ENCODE measurements at regions not wholly inside any gene's neighbourhood (a gene's known extent, or its start where the extent isn't known, plus 50 kb on each side); places are given as distances from the start of the nearest gene placed in this dataset.
"Not testable (repeated sequence)": the region's sequence is repeated elsewhere in the genome, so short reads cannot be mapped to it uniquely, and the experiment has no call there.

GRCh38 chr4:118410138-118410537 lies 57.3 kb upstream of the PRSS12 start:
- Histone ChIP-seq H3K4me1 (ENCODE audit: control insufficient read depth in 2 of 2, insufficient read depth in 2 of 2, low read length in 2 of 2) (no peaks in the 10 kb centered on the region), H3K9ac (ENCODE audit: low read depth in 1 of 2, low read length in 2 of 2) (no peak overlapping the region), H3K9me3 (ENCODE audit: control insufficient read depth in 2 of 2, low read length in 2 of 2) (no peaks in the 10 kb centered on the region), H3K27me3 (ENCODE audit: control insufficient read depth in 2 of 2, insufficient read depth in 2 of 2, low read length in 2 of 2) (no peaks in the 10 kb centered on the region), H3K36me3 (ENCODE audit: control insufficient read depth in 2 of 2, insufficient read depth in 2 of 2, low read length in 2 of 2) (no peaks in the 10 kb centered on the region), H3K4me3 (ENCODE audit: low read length in 2 of 2) (no peak overlapping the region), H3K27ac (ENCODE audit: low read depth in 2 of 2, low read length in 2 of 2) (no peak overlapping the region)

GRCh38 chr4:118417325-118417724 lies 64.5 kb upstream of the PRSS12 start:
- Histone ChIP-seq H3K27ac (ENCODE audit: low read depth in 2 of 2, low read length in 2 of 2) (no peak overlapping the region), H3K36me3 (ENCODE audit: control insufficient read depth in 2 of 2, insufficient read depth in 2 of 2, low read length in 2 of 2) (no peaks in the 10 kb centered on the region), H3K9me3 (ENCODE audit: control insufficient read depth in 2 of 2, low read length in 2 of 2) (no peaks in the 10 kb centered on the region), H3K27me3 (ENCODE audit: control insufficient read depth in 2 of 2, insufficient read depth in 2 of 2, low read length in 2 of 2) (no peaks in the 10 kb centered on the region), H3K4me3 (ENCODE audit: low read length in 2 of 2) (no peak overlapping the region), H3K4me1 (ENCODE audit: control insufficient read depth in 2 of 2, insufficient read depth in 2 of 2, low read length in 2 of 2) (no peaks in the 10 kb centered on the region), H3K9ac (ENCODE audit: low read depth in 1 of 2, low read length in 2 of 2) (no peak overlapping the region)

- not testable (repeated sequence) for H3K27ac ChIP-seq (ENCODE audit: low read depth in 2 of 2, low read length in 2 of 2); H3K4me1 ChIP-seq (ENCODE audit: control insufficient read depth in 2 of 2, insufficient read depth in 2 of 2, low read length in 2 of 2); H3K9ac ChIP-seq (ENCODE audit: low read depth in 1 of 2, low read length in 2 of 2); H3K27me3 ChIP-seq (ENCODE audit: control insufficient read depth in 2 of 2, insufficient read depth in 2 of 2, low read length in 2 of 2); H3K9me3 ChIP-seq (ENCODE audit: control insufficient read depth in 2 of 2, low read length in 2 of 2); H3K4me3 ChIP-seq (ENCODE audit: low read length in 2 of 2); H3K36me3 ChIP-seq (ENCODE audit: control insufficient read depth in 2 of 2, insufficient read depth in 2 of 2, low read length in 2 of 2)
These were observed 65.0 kb upstream of the PRSS12 start for GRCh38 chr4:118417800-118418199.

GRCh38 chr4:118418396-118418795 lies 65.6 kb upstream of the PRSS12 start:
- H3K4me1 ChIP-seq (ENCODE audit: control insufficient read depth in 2 of 2, insufficient read depth in 2 of 2, low read length in 2 of 2); H3K36me3 ChIP-seq (ENCODE audit: control insufficient read depth in 2 of 2, insufficient read depth in 2 of 2, low read length in 2 of 2); H3K9me3 ChIP-seq (ENCODE audit: control insufficient read depth in 2 of 2, low read length in 2 of 2); H3K27me3 ChIP-seq (ENCODE audit: control insufficient read depth in 2 of 2, insufficient read depth in 2 of 2, low read length in 2 of 2); H3K4me3 ChIP-seq (ENCODE audit: low read length in 2 of 2); H3K27ac ChIP-seq (ENCODE audit: low read depth in 2 of 2, low read length in 2 of 2); H3K9ac ChIP-seq (ENCODE audit: low read depth in 1 of 2, low read length in 2 of 2): not testable (repeated sequence)

- not testable (repeated sequence) for H3K4me1 ChIP-seq (ENCODE audit: control insufficient read depth in 2 of 2, insufficient read depth in 2 of 2, low read length in 2 of 2); H3K9me3 ChIP-seq (ENCODE audit: control insufficient read depth in 2 of 2, low read length in 2 of 2); H3K4me3 ChIP-seq (ENCODE audit: low read length in 2 of 2); H3K27ac ChIP-seq (ENCODE audit: low read depth in 2 of 2, low read length in 2 of 2); H3K36me3 ChIP-seq (ENCODE audit: control insufficient read depth in 2 of 2, insufficient read depth in 2 of 2, low read length in 2 of 2); H3K9ac ChIP-seq (ENCODE audit: low read depth in 1 of 2, low read length in 2 of 2); H3K27me3 ChIP-seq (ENCODE audit: control insufficient read depth in 2 of 2, insufficient read depth in 2 of 2, low read length in 2 of 2)
These were observed 66.8 kb upstream of the PRSS12 start for GRCh38 chr4:118419626-118420025.

GRCh38 chr4:118424062-118424461 lies 71.3 kb upstream of the PRSS12 start:
- not testable (repeated sequence) for H3K4me3 ChIP-seq (ENCODE audit: low read length in 2 of 2); H3K36me3 ChIP-seq (ENCODE audit: control insufficient read depth in 2 of 2, insufficient read depth in 2 of 2, low read length in 2 of 2); H3K4me1 ChIP-seq (ENCODE audit: control insufficient read depth in 2 of 2, insufficient read depth in 2 of 2, low read length in 2 of 2); H3K9ac ChIP-seq (ENCODE audit: low read depth in 1 of 2, low read length in 2 of 2); H3K27ac ChIP-seq (ENCODE audit: low read depth in 2 of 2, low read length in 2 of 2); H3K27me3 ChIP-seq (ENCODE audit: control insufficient read depth in 2 of 2, insufficient read depth in 2 of 2, low read length in 2 of 2); H3K9me3 ChIP-seq (ENCODE audit: control insufficient read depth in 2 of 2, low read length in 2 of 2)

- not testable (repeated sequence) for H3K27me3 ChIP-seq (ENCODE audit: control insufficient read depth in 2 of 2, insufficient read depth in 2 of 2, low read length in 2 of 2); H3K4me1 ChIP-seq (ENCODE audit: control insufficient read depth in 2 of 2, insufficient read depth in 2 of 2, low read length in 2 of 2); H3K36me3 ChIP-seq (ENCODE audit: control insufficient read depth in 2 of 2, insufficient read depth in 2 of 2, low read length in 2 of 2); H3K9ac ChIP-seq (ENCODE audit: low read depth in 1 of 2, low read length in 2 of 2); H3K4me3 ChIP-seq (ENCODE audit: low read length in 2 of 2); H3K9me3 ChIP-seq (ENCODE audit: control insufficient read depth in 2 of 2, low read length in 2 of 2); H3K27ac ChIP-seq (ENCODE audit: low read depth in 2 of 2, low read length in 2 of 2)
These were observed 76.1 kb upstream of the PRSS12 start for GRCh38 chr4:118428881-118429280.

- H3K36me3 ChIP-seq (ENCODE audit: control insufficient read depth in 2 of 2, insufficient read depth in 2 of 2, low read length in 2 of 2); H3K27ac ChIP-seq (ENCODE audit: low read depth in 2 of 2, low read length in 2 of 2); H3K27me3 ChIP-seq (ENCODE audit: control insufficient read depth in 2 of 2, insufficient read depth in 2 of 2, low read length in 2 of 2); H3K9me3 ChIP-seq (ENCODE audit: control insufficient read depth in 2 of 2, low read length in 2 of 2); H3K4me3 ChIP-seq (ENCODE audit: low read length in 2 of 2); H3K4me1 ChIP-seq (ENCODE audit: control insufficient read depth in 2 of 2, insufficient read depth in 2 of 2, low read length in 2 of 2); H3K9ac ChIP-seq (ENCODE audit: low read depth in 1 of 2, low read length in 2 of 2): not testable (repeated sequence)
These were observed 79.6 kb upstream of the PRSS12 start for GRCh38 chr4:118432359-118432758.

- H3K27ac ChIP-seq (ENCODE audit: low read depth in 2 of 2, low read length in 2 of 2); H3K4me3 ChIP-seq (ENCODE audit: low read length in 2 of 2); H3K36me3 ChIP-seq (ENCODE audit: control insufficient read depth in 2 of 2, insufficient read depth in 2 of 2, low read length in 2 of 2); H3K9ac ChIP-seq (ENCODE audit: low read depth in 1 of 2, low read length in 2 of 2); H3K27me3 ChIP-seq (ENCODE audit: control insufficient read depth in 2 of 2, insufficient read depth in 2 of 2, low read length in 2 of 2); H3K4me1 ChIP-seq (ENCODE audit: control insufficient read depth in 2 of 2, insufficient read depth in 2 of 2, low read length in 2 of 2); H3K9me3 ChIP-seq (ENCODE audit: control insufficient read depth in 2 of 2, low read length in 2 of 2): not testable (repeated sequence)
These were observed 81.0 kb upstream of the PRSS12 start for GRCh38 chr4:118433612-118434375.

- not testable (repeated sequence) for H3K9me3 ChIP-seq (ENCODE audit: control insufficient read depth in 2 of 2, low read length in 2 of 2); H3K27ac ChIP-seq (ENCODE audit: low read depth in 2 of 2, low read length in 2 of 2); H3K4me1 ChIP-seq (ENCODE audit: control insufficient read depth in 2 of 2, insufficient read depth in 2 of 2, low read length in 2 of 2); H3K9ac ChIP-seq (ENCODE audit: low read depth in 1 of 2, low read length in 2 of 2); H3K36me3 ChIP-seq (ENCODE audit: control insufficient read depth in 2 of 2, insufficient read depth in 2 of 2, low read length in 2 of 2); H3K27me3 ChIP-seq (ENCODE audit: control insufficient read depth in 2 of 2, insufficient read depth in 2 of 2, low read length in 2 of 2); H3K4me3 ChIP-seq (ENCODE audit: low read length in 2 of 2)
These were observed 82.6 kb upstream of the PRSS12 start for GRCh38 chr4:118435415-118435814.

All from mucosa of rectum (tissue), 2 donors.